NCI-H128 (cell line): ENCODE measurements at regions not wholly inside any gene's neighbourhood (a gene's known extent, or its start where the extent isn't known, plus 50 kb on each side); places are given as distances from the start of the nearest gene placed in this dataset.

Experiments
- DNase-seq: peaks from one replicate; lab custom pipeline; 2025; ENCODE audit not compliant: unreplicated experiment; lab: John Stamatoyannopoulos, UW

DNA sequence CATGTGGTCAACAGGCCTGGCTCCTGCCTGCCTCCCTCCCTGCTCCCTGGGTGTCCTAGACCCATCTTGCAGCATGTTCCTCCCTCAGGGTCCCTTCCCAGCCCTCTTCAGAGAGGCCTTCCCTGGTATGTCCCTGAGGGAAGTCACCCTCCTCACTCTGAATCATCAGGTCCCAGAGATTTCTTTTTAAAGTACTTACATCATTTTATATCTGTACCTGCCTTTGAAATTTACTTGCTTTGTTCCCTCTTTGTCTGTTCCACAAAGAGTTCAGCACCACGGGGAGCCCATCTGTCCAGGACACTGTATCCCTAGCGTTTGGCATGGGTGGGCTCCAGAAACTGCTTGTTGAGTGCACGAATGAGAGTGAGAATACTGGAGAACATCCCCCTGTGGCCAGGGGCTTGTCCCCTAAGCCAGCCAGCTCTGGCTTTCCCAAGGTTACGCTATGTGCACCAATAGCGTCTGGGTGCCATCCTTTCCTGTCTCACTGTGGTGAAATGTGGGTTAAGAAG lies 50.6 kb upstream of the IGFBP3 start:
- DNase-seq = no peak

DNA sequence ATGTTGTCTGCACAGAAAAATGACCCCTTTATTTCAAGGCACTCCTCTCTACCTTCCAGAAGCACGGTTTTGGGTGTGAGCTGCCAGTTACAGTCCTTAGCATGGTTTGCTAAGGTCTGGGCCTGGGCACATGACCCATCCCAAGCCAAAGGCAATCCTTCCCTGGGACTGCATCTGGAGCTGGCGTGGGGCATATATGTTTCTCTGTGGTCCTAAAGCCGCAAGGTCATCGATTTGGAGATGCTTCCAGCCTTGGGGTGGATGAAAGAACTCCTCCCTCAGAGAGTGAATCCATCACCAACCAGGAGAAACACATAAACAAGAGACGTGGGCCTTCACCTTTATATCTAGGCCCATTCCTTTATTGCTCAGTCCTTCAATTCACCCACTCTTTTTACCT lies 50.1 kb upstream of the IGFBP3 start:
- DNase-seq = no peak
